A549 (cell line): ENCODE measurements at regions not wholly inside any gene's neighbourhood (a gene's known extent, or its start where the extent isn't known, plus 50 kb on each side); places are given as distances from the start of the nearest gene placed in this dataset.

Experiments used
- BHLHE40 ChIP-seq: IDR thresholded peaks from 2 replicates; pipeline ENCODE4 v1.6.1; 2012; ENCODE audit warnings: low read depth, low read length, inconsistent platforms
- CEBPB ChIP-seq, 2 experiments: fragments of >200 bp in 1 of 2; sonication (Bioruptor Twin) in 1 of 2; formaldehyde crosslinking in 1 of 2; IDR thresholded peaks; 2 replicates each; pipeline ENCODE4 v1.6.1; 2012 to 2016
- CTCF ChIP-seq: fragments of >200 bp; sonication (Bioruptor Twin); formaldehyde crosslinking; IDR thresholded peaks from 3 replicates; pipeline ENCODE4 v1.5.1; 2016
- EHMT2 ChIP-seq: fragments of 200-600 bp; sonication (generic); IDR thresholded peaks from 2 replicates; pipeline ENCODE4 v1.6.1; 2016; ENCODE audit warnings: antibody characterized with exemption, low read depth, mild to moderate bottlenecking, moderate library complexity
- GATA3 ChIP-seq: IDR thresholded peaks from 2 replicates; pipeline ENCODE4 v1.6.1; 2012; ENCODE audit warnings: borderline replicate concordance
- HOXA7 ChIP-seq: fragments of 250-450 bp; sonication (Bioruptor Pico); IDR thresholded peaks from 2 replicates; pipeline ENCODE4 v1.5.0; 2020; ENCODE audit warnings: mild to moderate bottlenecking, moderate library complexity
- MAFK ChIP-seq: fragments of 450-650 bp; IDR thresholded peaks from 2 replicates; pipeline ENCODE4 v1.6.1; 2014; ENCODE audit not compliant: partially characterized antibody
- MAZ ChIP-seq: fragments of 150-350 bp; IDR thresholded peaks from 2 replicates; pipeline ENCODE4 v1.6.1; 2014; ENCODE audit warnings: antibody characterized with exemption, low read depth, low read length, borderline replicate concordance
- MYC ChIP-seq: IDR thresholded peaks from 2 replicates; pipeline ENCODE4 v1.6.1; 2012; ENCODE audit warnings: mild to moderate bottlenecking, inconsistent platforms, low read length, improper control_type of control experiment, borderline replicate concordance
- POLR2A ChIP-seq: IDR thresholded peaks from 2 replicates; pipeline ENCODE4 v1.6.1; 2012; ENCODE audit warnings: mild to moderate bottlenecking, low read length
- RCOR1 ChIP-seq: fragments of 150-350 bp; IDR thresholded peaks from 2 replicates; pipeline ENCODE4 v1.6.1; 2014; ENCODE audit warnings: antibody characterized with exemption, low read length, low read depth

- TF ChIP-seq RCOR1 (no peak), CTCF (no peak), POLR2A (no peak), MAZ (no peak), EHMT2 (no peak), MYC (no peak), BHLHE40 (no peak), CEBPB (IDR thresholded peaks at IDR 0.05) (no peak), MAFK (no peak), HOXA7 (CRISPR knock-in tag) (no peak), GATA3 (no peak)
Observed at GRCh38 chr9:90508940-90509339, 133.7 kb downstream of the DIRAS2 start.
